HepG2 (cell line): ENCODE measurements at regions not wholly inside any gene's neighbourhood (a gene's known extent, or its start where the extent isn't known, plus 50 kb on each side); places are given as distances from the start of the nearest gene placed in this dataset.

ENCODE experiments used
- CENPT ChIP-seq: sonication (generic); formaldehyde crosslinking; IDR thresholded peaks from 2 replicates; pipeline ENCODE4 v1.8.0; 2022; ENCODE audit warnings: low read depth, mild to moderate bottlenecking, moderate library complexity, missing genetic modification reagents
- FOXK1 ChIP-seq: sonication (generic); formaldehyde crosslinking; IDR thresholded peaks from 2 replicates; pipeline ENCODE4 v1.4.0; 2020; ENCODE audit warnings: low read depth, missing genetic modification reagents, borderline replicate concordance
- GATAD1 ChIP-seq: IDR thresholded peaks from 2 replicates; pipeline ENCODE4 v1.6.1; 2016; ENCODE audit warnings: missing genetic modification reagents, missing compliant biosample characterization
- ISX ChIP-seq: sonication (generic); formaldehyde crosslinking; conservative IDR thresholded peaks from 2 replicates; pipeline ENCODE4 v1.5.0; 2020; ENCODE audit warnings: missing genetic modification reagents
- NBN ChIP-seq: fragments of 450-650 bp; conservative IDR thresholded peaks from 2 replicates; pipeline ENCODE4 v1.6.1; 2017
- ZBTB21 ChIP-seq: sonication (generic); formaldehyde crosslinking; IDR thresholded peaks from 2 replicates; pipeline ENCODE4 v1.4.0; 2020; ENCODE audit warnings: missing genetic modification reagents
- ZNF382 ChIP-seq: sonication (generic); formaldehyde crosslinking; IDR thresholded peaks from 2 replicates; pipeline ENCODE4 v1.5.0; 2020; ENCODE audit warnings: missing genetic modification reagents, mild to moderate bottlenecking, borderline replicate concordance
- TF ChIP-seq, protein P1 (sequence below): sonication (generic); formaldehyde crosslinking; IDR thresholded peaks from 2 replicates; pipeline ENCODE4 v1.4.0; 2020; ENCODE audit warnings: mild to moderate bottlenecking, missing genetic modification reagents
- TF ChIP-seq, protein P2 (sequence below): sonication (generic); formaldehyde crosslinking; IDR thresholded peaks from 2 replicates; pipeline ENCODE4 v1.4.0; 2020; ENCODE audit warnings: missing genetic modification reagents, mild to moderate bottlenecking, borderline replicate concordance
- TF ChIP-seq, protein P3 (sequence below): sonication (generic); formaldehyde crosslinking; IDR thresholded peaks from 2 replicates; pipeline ENCODE4 v1.8.1; 2023; ENCODE audit warnings: mild to moderate bottlenecking, missing genetic modification reagents, borderline replicate concordance
- TF ChIP-seq, protein P4 (sequence below): sonication (generic); formaldehyde crosslinking; IDR thresholded peaks from 2 replicates; pipeline ENCODE4 v1.9.0; 2021; ENCODE audit warnings: missing genetic modification reagents, borderline replicate concordance
- TF ChIP-seq, protein P5 (sequence below): sonication (generic); formaldehyde crosslinking; IDR thresholded peaks from 2 replicates; pipeline ENCODE4 v1.4.0; 2020; ENCODE audit warnings: mild to moderate bottlenecking, missing genetic modification reagents
- TF ChIP-seq, protein P6 (sequence below): IDR thresholded peaks from 2 replicates; pipeline ENCODE4 v1.6.1; 2012; ENCODE audit warnings: low read length, improper control_type of control experiment
- TF ChIP-seq, protein P7 (sequence below): sonication (generic); formaldehyde crosslinking; IDR thresholded peaks from 2 replicates; pipeline ENCODE4 v1.5.1; 2020; ENCODE audit warnings: missing genetic modification reagents, mild to moderate bottlenecking, borderline replicate concordance

DNA sequence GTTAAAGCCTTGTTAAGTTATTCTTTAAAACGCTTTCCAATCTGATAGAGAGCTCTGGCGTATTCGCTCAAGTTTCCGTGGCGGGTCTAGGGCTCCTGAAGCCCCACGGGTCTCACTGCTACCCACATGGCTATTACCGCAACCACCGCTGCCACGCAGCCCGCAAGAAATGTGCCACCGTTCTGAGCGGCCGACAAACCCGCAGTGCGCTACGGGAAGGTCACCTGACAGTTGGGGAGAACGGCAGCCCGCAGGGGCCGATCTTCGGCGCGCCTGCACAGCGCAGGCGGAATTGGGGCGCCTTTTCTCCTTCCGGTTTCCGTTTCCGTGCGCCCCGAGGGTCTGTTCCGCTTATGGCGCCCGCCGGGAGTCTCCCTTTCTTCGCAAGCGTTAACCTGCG lies 76.6 kb upstream of the SNRPN start (continued):
- TF ChIP-seq, protein P1, sequence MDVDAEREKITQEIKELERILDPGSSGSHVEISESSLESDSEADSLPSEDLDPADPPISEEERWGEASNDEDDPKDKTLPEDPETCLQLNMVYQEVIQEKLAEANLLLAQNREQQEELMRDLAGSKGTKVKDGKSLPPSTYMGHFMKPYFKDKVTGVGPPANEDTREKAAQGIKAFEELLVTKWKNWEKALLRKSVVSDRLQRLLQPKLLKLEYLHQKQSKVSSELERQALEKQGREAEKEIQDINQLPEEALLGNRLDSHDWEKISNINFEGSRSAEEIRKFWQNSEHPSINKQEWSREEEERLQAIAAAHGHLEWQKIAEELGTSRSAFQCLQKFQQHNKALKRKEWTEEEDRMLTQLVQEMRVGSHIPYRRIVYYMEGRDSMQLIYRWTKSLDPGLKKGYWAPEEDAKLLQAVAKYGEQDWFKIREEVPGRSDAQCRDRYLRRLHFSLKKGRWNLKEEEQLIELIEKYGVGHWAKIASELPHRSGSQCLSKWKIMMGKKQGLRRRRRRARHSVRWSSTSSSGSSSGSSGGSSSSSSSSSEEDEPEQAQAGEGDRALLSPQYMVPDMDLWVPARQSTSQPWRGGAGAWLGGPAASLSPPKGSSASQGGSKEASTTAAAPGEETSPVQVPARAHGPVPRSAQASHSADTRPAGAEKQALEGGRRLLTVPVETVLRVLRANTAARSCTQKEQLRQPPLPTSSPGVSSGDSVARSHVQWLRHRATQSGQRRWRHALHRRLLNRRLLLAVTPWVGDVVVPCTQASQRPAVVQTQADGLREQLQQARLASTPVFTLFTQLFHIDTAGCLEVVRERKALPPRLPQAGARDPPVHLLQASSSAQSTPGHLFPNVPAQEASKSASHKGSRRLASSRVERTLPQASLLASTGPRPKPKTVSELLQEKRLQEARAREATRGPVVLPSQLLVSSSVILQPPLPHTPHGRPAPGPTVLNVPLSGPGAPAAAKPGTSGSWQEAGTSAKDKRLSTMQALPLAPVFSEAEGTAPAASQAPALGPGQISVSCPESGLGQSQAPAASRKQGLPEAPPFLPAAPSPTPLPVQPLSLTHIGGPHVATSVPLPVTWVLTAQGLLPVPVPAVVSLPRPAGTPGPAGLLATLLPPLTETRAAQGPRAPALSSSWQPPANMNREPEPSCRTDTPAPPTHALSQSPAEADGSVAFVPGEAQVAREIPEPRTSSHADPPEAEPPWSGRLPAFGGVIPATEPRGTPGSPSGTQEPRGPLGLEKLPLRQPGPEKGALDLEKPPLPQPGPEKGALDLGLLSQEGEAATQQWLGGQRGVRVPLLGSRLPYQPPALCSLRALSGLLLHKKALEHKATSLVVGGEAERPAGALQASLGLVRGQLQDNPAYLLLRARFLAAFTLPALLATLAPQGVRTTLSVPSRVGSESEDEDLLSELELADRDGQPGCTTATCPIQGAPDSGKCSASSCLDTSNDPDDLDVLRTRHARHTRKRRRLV: peak; percentile 52; the same call in 1 of the 2 replicates
- peak; percentile 33; the same call in 1 of the 2 replicates for TF ChIP-seq FOXK1 (CRISPR knock-in tag)
- TF ChIP-seq ZBTB21 (CRISPR knock-in tag): no peak
- TF ChIP-seq ISX: no peak
- TF ChIP-seq, protein P2, sequence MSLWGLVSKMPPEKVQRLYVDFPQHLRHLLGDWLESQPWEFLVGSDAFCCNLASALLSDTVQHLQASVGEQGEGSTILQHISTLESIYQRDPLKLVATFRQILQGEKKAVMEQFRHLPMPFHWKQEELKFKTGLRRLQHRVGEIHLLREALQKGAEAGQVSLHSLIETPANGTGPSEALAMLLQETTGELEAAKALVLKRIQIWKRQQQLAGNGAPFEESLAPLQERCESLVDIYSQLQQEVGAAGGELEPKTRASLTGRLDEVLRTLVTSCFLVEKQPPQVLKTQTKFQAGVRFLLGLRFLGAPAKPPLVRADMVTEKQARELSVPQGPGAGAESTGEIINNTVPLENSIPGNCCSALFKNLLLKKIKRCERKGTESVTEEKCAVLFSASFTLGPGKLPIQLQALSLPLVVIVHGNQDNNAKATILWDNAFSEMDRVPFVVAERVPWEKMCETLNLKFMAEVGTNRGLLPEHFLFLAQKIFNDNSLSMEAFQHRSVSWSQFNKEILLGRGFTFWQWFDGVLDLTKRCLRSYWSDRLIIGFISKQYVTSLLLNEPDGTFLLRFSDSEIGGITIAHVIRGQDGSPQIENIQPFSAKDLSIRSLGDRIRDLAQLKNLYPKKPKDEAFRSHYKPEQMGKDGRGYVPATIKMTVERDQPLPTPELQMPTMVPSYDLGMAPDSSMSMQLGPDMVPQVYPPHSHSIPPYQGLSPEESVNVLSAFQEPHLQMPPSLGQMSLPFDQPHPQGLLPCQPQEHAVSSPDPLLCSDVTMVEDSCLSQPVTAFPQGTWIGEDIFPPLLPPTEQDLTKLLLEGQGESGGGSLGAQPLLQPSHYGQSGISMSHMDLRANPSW (CRISPR knock-in tag): 0 out of 2 replicates have a peak, but pooled peaks have one; percentile 40
- no peak for TF ChIP-seq CENPT (CRISPR knock-in tag)
- TF ChIP-seq NBN: no peak
- peak; percentile 95 for TF ChIP-seq GATAD1
- TF ChIP-seq, protein P3, sequence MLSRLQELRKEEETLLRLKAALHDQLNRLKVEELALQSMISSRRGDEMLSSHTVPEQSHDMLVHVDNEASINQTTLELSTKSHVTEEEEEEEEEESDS: no peak
- TF ChIP-seq, protein P4, sequence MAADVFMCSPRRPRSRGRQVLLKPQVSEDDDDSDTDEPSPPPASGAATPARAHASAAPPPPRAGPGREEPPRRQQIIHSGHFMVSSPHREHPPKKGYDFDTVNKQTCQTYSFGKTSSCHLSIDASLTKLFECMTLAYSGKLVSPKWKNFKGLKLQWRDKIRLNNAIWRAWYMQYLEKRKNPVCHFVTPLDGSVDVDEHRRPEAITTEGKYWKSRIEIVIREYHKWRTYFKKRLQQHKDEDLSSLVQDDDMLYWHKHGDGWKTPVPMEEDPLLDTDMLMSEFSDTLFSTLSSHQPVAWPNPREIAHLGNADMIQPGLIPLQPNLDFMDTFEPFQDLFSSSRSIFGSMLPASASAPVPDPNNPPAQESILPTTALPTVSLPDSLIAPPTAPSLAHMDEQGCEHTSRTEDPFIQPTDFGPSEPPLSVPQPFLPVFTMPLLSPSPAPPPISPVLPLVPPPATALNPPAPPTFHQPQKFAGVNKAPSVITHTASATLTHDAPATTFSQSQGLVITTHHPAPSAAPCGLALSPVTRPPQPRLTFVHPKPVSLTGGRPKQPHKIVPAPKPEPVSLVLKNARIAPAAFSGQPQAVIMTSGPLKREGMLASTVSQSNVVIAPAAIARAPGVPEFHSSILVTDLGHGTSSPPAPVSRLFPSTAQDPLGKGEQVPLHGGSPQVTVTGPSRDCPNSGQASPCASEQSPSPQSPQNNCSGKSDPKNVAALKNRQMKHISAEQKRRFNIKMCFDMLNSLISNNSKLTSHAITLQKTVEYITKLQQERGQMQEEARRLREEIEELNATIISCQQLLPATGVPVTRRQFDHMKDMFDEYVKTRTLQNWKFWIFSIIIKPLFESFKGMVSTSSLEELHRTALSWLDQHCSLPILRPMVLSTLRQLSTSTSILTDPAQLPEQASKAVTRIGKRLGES (CRISPR knock-in tag): no peak
- no peak for TF ChIP-seq ZNF382 (CRISPR knock-in tag)
- TF ChIP-seq, protein P5, sequence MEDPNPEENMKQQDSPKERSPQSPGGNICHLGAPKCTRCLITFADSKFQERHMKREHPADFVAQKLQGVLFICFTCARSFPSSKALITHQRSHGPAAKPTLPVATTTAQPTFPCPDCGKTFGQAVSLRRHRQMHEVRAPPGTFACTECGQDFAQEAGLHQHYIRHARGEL (CRISPR knock-in tag): no peak
- TF ChIP-seq, protein P6, sequence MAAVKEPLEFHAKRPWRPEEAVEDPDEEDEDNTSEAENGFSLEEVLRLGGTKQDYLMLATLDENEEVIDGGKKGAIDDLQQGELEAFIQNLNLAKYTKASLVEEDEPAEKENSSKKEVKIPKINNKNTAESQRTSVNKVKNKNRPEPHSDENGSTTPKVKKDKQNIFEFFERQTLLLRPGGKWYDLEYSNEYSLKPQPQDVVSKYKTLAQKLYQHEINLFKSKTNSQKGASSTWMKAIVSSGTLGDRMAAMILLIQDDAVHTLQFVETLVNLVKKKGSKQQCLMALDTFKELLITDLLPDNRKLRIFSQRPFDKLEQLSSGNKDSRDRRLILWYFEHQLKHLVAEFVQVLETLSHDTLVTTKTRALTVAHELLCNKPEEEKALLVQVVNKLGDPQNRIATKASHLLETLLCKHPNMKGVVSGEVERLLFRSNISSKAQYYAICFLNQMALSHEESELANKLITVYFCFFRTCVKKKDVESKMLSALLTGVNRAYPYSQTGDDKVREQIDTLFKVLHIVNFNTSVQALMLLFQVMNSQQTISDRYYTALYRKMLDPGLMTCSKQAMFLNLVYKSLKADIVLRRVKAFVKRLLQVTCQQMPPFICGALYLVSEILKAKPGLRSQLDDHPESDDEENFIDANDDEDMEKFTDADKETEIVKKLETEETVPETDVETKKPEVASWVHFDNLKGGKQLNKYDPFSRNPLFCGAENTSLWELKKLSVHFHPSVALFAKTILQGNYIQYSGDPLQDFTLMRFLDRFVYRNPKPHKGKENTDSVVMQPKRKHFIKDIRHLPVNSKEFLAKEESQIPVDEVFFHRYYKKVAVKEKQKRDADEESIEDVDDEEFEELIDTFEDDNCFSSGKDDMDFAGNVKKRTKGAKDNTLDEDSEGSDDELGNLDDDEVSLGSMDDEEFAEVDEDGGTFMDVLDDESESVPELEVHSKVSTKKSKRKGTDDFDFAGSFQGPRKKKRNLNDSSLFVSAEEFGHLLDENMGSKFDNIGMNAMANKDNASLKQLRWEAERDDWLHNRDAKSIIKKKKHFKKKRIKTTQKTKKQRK: no peak
- TF ChIP-seq, protein P7, sequence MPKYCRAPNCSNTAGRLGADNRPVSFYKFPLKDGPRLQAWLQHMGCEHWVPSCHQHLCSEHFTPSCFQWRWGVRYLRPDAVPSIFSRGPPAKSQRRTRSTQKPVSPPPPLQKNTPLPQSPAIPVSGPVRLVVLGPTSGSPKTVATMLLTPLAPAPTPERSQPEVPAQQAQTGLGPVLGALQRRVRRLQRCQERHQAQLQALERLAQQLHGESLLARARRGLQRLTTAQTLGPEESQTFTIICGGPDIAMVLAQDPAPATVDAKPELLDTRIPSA (CRISPR knock-in tag): no peak
